ENCODE measurements at regions not wholly inside any gene's neighbourhood (a gene's known extent, or its start where the extent isn't known, plus 50 kb on each side); places are given as distances from the start of the nearest gene placed in this dataset.

DNA sequence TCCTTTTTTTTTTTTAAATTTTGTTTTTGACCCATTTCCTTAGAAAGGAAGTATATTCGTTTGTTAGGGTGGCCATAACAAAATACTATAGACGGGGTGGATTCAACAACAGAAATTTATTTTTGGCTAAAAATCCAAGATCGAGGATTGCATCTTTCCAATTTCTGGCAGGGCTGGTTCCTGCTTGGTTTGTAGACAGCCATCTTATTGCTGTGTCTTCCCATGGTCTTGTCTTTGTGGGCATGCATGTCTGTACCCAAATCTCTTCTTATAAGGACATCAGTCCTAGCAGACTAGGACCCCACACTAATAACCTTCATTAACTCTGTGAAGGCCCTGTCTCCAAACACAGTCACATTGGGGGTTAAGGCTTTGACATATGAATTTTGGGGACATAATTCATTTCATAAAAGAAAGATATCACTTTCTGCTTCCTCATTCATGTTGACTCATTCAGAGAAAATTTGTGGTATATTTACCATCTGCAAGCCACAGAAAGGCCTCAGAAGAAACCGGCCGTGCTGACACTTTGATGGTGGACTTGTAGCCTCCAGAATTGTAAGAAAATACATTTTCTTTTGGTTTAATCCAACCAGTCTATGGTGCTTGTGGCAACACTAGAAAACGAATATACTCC is 262.1 kb downstream of the LPIN1 start:
- no peaks in the 10 kb centered on the region for H3K36me3 ChIP-seq (ENCODE audit: low read depth, missing control alignments)
- WGBS, 2 donors = 84 to 89% methylated on average over 6 of the region's 6 CpGs
- no peaks in the 10 kb centered on the region for H3K9me3 ChIP-seq
- no peaks in the 10 kb centered on the region for H3K4me1 ChIP-seq
- no peaks in the 10 kb centered on the region for H3K27me3 ChIP-seq
- no peak for TF ChIP-seq POLR2A (IDR thresholded peaks at IDR 0.05)
- TF ChIP-seq, protein P1, sequence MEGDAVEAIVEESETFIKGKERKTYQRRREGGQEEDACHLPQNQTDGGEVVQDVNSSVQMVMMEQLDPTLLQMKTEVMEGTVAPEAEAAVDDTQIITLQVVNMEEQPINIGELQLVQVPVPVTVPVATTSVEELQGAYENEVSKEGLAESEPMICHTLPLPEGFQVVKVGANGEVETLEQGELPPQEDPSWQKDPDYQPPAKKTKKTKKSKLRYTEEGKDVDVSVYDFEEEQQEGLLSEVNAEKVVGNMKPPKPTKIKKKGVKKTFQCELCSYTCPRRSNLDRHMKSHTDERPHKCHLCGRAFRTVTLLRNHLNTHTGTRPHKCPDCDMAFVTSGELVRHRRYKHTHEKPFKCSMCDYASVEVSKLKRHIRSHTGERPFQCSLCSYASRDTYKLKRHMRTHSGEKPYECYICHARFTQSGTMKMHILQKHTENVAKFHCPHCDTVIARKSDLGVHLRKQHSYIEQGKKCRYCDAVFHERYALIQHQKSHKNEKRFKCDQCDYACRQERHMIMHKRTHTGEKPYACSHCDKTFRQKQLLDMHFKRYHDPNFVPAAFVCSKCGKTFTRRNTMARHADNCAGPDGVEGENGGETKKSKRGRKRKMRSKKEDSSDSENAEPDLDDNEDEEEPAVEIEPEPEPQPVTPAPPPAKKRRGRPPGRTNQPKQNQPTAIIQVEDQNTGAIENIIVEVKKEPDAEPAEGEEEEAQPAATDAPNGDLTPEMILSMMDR (IDR thresholded peaks at IDR 0.05) = no peak
- intact Hi-C loops (cut with DNase I; ENCODE audit: low total_unique reads) = no loop called here
- no peak overlapping the region for H3K4me3 ChIP-seq
- no peak for DNase-seq
- no peak overlapping the region for H3K27ac ChIP-seq

DNA sequence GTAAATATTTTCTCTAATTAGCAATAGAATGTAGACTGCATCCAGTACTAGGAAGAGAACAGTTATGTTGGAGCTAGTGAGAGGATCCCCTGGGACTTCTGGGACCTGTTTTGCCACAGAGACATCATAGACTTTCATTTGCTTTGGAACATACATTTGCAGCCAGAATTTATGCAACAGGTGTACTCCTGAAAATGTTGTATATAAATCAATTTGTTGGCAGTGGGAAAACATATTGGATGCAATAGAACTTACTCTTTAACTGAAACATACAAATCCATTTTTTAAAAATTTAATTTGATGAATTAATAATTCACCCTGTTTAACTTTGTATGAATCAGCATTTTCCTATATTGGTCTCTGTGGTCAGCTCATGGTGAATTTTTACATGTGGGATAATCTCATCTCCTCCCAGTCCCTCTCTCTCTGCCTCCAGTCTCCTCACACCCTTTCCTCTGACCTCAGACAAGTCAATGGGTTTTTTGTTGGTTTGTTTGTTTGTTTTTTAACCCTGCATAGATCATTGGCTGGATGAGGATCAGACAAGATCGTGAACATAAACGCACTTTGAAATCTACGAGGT is 263.0 kb downstream of the LPIN1 start:
- H3K27ac ChIP-seq = no peak overlapping the region
- no peaks in the 10 kb centered on the region for H3K4me1 ChIP-seq
- no peaks in the 10 kb centered on the region for H3K36me3 ChIP-seq (ENCODE audit: low read depth, missing control alignments)
- no peak for DNase-seq
- no peaks in the 10 kb centered on the region for H3K9me3 ChIP-seq
- intact Hi-C loops (cut with DNase I; ENCODE audit: low total_unique reads) = no loop called here
- no peaks in the 10 kb centered on the region for H3K27me3 ChIP-seq
- 73 to 80% methylated on average over 3 of the region's 3 CpGs for WGBS, 2 donors
- TF ChIP-seq, protein P1 (IDR thresholded peaks at IDR 0.05) = no peak
- no peak for TF ChIP-seq POLR2A (IDR thresholded peaks at IDR 0.05)
- no peak overlapping the region for H3K4me3 ChIP-seq

DNA sequence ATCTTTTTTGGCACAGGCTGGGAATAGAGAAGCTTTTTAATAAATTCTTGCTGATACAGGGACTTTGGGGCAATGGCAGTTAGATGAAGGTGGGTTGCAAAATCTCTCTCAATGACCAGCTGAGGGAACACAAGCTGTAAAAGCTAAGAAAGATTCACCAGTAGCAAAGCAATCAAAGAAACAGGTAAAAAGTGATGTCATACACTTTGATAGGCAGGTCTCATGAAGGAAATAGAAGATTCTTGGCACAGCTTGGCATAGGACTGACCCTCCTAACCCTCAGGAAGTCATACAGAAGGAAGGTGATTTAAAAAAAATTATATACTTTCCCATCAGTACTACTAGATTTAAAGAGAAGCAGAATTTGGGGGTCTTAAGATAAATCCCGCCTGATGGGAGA is 263.6 kb downstream of the LPIN1 start:
- WGBS, 2 donors = 82 to 100% methylated on average over 1 of the region's 1 CpG
- Histone ChIP-seq H3K36me3 (ENCODE audit: low read depth, missing control alignments) (no peaks in the 10 kb centered on the region), H3K27me3 (no peaks in the 10 kb centered on the region)

DNA sequence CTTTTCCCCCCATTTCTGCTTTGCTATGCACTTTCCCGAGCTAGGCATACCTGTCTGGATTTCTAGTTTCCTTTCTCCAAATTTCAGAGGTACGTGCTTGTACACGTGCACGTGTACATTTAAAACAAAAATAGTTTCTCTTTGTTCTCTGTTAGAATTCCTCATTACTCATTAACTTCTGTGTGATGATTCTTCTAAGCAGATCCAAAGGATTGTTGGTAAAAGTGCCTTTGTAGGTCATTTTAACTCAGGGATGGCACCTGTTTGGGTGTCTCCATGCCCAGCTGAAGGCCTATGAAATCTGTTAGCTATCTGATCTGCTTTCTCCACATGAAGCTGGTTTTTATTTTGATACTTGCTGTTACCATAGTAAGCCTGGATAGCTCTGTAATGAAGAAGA is 264.3 kb downstream of the LPIN1 start:
- no peaks in the 10 kb centered on the region for H3K36me3 ChIP-seq (ENCODE audit: low read depth, missing control alignments)
- no peaks in the 10 kb centered on the region for H3K27me3 ChIP-seq
- H3K27ac ChIP-seq = no peak overlapping the region
- no peak overlapping the region for H3K4me3 ChIP-seq
- no peak for DNase-seq
- WGBS, 2 donors = 81 to 86% methylated on average over 4 of the region's 4 CpGs
- H3K4me1 ChIP-seq = no peaks in the 10 kb centered on the region
- TF ChIP-seq, protein P1 (IDR thresholded peaks at IDR 0.05) = no peak
- TF ChIP-seq POLR2A (IDR thresholded peaks at IDR 0.05) = no peak
- intact Hi-C loops (cut with DNase I; ENCODE audit: low total_unique reads) = no loop called here
- no peaks in the 10 kb centered on the region for H3K9me3 ChIP-seq

More for the DNA sequence above, 263.6 kb downstream of the LPIN1 start:
- Histone ChIP-seq H3K9me3 (no peaks in the 10 kb centered on the region), H3K27ac (no peak overlapping the region), H3K4me3 (no peak overlapping the region), H3K4me1 (no peaks in the 10 kb centered on the region)
- TF ChIP-seq, protein P1 (IDR thresholded peaks at IDR 0.05) = no peak
- no peak for TF ChIP-seq POLR2A (IDR thresholded peaks at IDR 0.05)
- DNase-seq = no peak
- intact Hi-C loops (cut with DNase I; ENCODE audit: low total_unique reads) = no loop called here
